K562 (cell line): ENCODE measurements at regions not wholly inside any gene's neighbourhood (a gene's known extent, or its start where the extent isn't known, plus 50 kb on each side); places are given as distances from the start of the nearest gene placed in this dataset.

Experiments used
- SP1 ChIP-seq: sonication (generic); formaldehyde crosslinking; IDR thresholded peaks from 2 replicates; pipeline ENCODE4 v1.8.1; 2022; ENCODE audit warnings: mild to moderate bottlenecking, missing genetic modification reagents
- ZNF277 ChIP-seq: fragments of 250-450 bp; sonication (Bioruptor Pico); IDR thresholded peaks from 2 replicates; pipeline ENCODE4 v1.8.0; 2022; ENCODE audit warnings: inconsistent platforms, mild to moderate bottlenecking, moderate library complexity, borderline replicate concordance

GRCh38 chr10:106313041-106313440 is 851.5 kb downstream of the SORCS1 start:
- TF ChIP-seq SP1 (CRISPR knock-in tag) (no peak), ZNF277 (CRISPR knock-in tag) (no peak)
